ENCODE measurements at regions not wholly inside any gene's neighbourhood (a gene's known extent, or its start where the extent isn't known, plus 50 kb on each side); places are given as distances from the start of the nearest gene placed in this dataset.
"Not testable (repeated sequence)": the region's sequence is repeated elsewhere in the genome, so short reads cannot be mapped to it uniquely, and the experiment has no call there.

DNA sequence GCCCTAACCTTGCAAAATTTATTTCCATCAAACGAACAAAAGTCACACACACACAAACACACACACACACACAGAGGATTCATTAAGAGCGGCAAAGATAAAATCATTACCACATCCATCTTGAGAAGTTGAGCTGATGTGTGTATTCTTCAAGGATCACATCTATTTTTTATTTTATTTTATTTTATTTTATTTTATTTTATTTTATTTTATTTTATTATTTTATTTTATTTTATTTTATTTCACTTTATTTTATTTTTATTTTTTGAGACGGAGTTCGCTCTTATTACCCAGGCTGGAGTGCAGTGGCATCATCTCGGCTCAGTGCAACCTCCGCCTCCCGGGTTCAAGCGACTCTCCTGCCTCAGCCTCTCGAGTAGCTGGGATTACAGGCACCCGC is 71.3 kb upstream of the SHOX start:
- H4K8ac ChIP-seq (ENCODE audit: low read length); H3K4me2 ChIP-seq (ENCODE audit: low read length, poor library complexity, severe bottlenecking); DNase-seq; H3K9ac ChIP-seq (ENCODE audit: low read length); H2BK5ac ChIP-seq (ENCODE audit: low read depth, low read length, poor library complexity, severe bottlenecking); H2BK120ac ChIP-seq (ENCODE audit: low read depth, low read length); H2AFZ ChIP-seq (ENCODE audit: low read depth, low read length); H3K79me1 ChIP-seq (replicated peaks; ENCODE audit: low read length, poor library complexity, severe bottlenecking); H2AK5ac ChIP-seq (ENCODE audit: low read length, severe bottlenecking); H3K4ac ChIP-seq (ENCODE audit: low read depth in 1 of 2, low read length in 2 of 2); H3K27ac ChIP-seq (ENCODE audit: low read length, poor library complexity, severe bottlenecking); H4K91ac ChIP-seq (ENCODE audit: low read length); H3K4me1 ChIP-seq (ENCODE audit: control insufficient read depth, insufficient read depth, low read depth, low read length); H2BK12ac ChIP-seq (ENCODE audit: low read length in 2 of 2); H3K14ac ChIP-seq (ENCODE audit: low read length in 2 of 2); H3K23ac ChIP-seq (ENCODE audit: low read length in 2 of 2); H3K4me3 ChIP-seq (ENCODE audit: insufficient read depth in 1 of 2, low read depth in 1 of 2, low read length in 2 of 2); H3K36me3 ChIP-seq (ENCODE audit: control insufficient read depth in 1 of 2, insufficient read depth in 2 of 2, low read depth in 1 of 2, low read length in 2 of 2); H3K18ac ChIP-seq (ENCODE audit: low read depth in 1 of 2, low read length in 2 of 2); H2BK15ac ChIP-seq (ENCODE audit: low read depth, poor library complexity, severe bottlenecking); H3K27me3 ChIP-seq (ENCODE audit: control insufficient read depth in 1 of 2, insufficient read depth in 1 of 2, low read length in 2 of 2): not testable (repeated sequence)
- WGBS: 93% methylated on average over 6 of the region's 10 CpGs
- H3K9me3 ChIP-seq (ENCODE audit: control insufficient read depth, low read length): peaks cover 13% of the 10 kb centered on the region

DNA sequence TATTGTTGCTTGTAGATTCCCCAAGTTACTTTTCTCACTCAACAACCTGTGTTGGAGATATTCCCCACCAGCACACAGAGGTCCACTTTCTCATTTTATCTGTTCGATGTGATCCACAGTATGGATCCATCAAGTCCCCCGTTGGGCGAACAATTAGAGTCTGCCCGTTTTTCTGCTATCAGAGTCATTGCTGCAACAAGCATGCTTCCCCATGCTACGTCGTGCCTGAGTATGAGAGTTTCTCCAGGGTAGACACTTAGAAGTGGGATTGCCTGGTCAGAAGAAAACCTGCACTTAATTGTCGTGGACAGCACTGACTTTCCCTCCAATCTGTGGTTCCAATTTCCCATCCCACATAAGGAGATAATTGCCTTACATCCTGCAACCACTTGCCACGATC is 62.7 kb upstream of the SHOX start:
- H3K79me1 ChIP-seq (replicated peaks; ENCODE audit: low read length, poor library complexity, severe bottlenecking): no peaks in the 10 kb centered on the region
- H3K4me2 ChIP-seq (ENCODE audit: low read length, poor library complexity, severe bottlenecking): no peak overlapping the region
- H3K9ac ChIP-seq (ENCODE audit: low read length): no peak overlapping the region
- H3K4me1 ChIP-seq (ENCODE audit: control insufficient read depth, insufficient read depth, low read depth, low read length): no peaks in the 10 kb centered on the region
- H3K27ac ChIP-seq (ENCODE audit: low read length, poor library complexity, severe bottlenecking): no peak overlapping the region
- H3K36me3 ChIP-seq (ENCODE audit: control insufficient read depth in 1 of 2, insufficient read depth in 2 of 2, low read depth in 1 of 2, low read length in 2 of 2): no peaks in the 10 kb centered on the region
- H3K9me3 ChIP-seq (ENCODE audit: control insufficient read depth, low read length): peaks cover 13% of the 10 kb centered on the region
- H3K27me3 ChIP-seq (ENCODE audit: control insufficient read depth in 1 of 2, insufficient read depth in 1 of 2, low read length in 2 of 2): no peaks in the 10 kb centered on the region
- H2BK5ac ChIP-seq (ENCODE audit: low read depth, low read length, poor library complexity, severe bottlenecking): no peak overlapping the region
- no peak overlapping the region for H3K4me3 ChIP-seq (ENCODE audit: insufficient read depth in 1 of 2, low read depth in 1 of 2, low read length in 2 of 2)
- no peak overlapping the region for H4K8ac ChIP-seq (ENCODE audit: low read length)
- H3K4ac ChIP-seq (ENCODE audit: low read depth in 1 of 2, low read length in 2 of 2): no peak overlapping the region
- no peak overlapping the region for H3K14ac ChIP-seq (ENCODE audit: low read length in 2 of 2)
- H2BK15ac ChIP-seq (ENCODE audit: low read depth, poor library complexity, severe bottlenecking): no peak overlapping the region
- H2AFZ ChIP-seq (ENCODE audit: low read depth, low read length): no peak overlapping the region
- 81% methylated on average over 7 of the region's 8 CpGs for WGBS
- DNase-seq: no peak
- H4K91ac ChIP-seq (ENCODE audit: low read length): no peak overlapping the region
- no peak overlapping the region for H2BK12ac ChIP-seq (ENCODE audit: low read length in 2 of 2)
- H3K18ac ChIP-seq (ENCODE audit: low read depth in 1 of 2, low read length in 2 of 2): no peak overlapping the region
- H2AK5ac ChIP-seq (ENCODE audit: low read length, severe bottlenecking): no peak overlapping the region
- no peak overlapping the region for H3K23ac ChIP-seq (ENCODE audit: low read length in 2 of 2)
- no peak overlapping the region for H2BK120ac ChIP-seq (ENCODE audit: low read depth, low read length)

GRCh38 chrX:568311-568710 is 62.3 kb upstream of the SHOX start:
- Histone ChIP-seq H3K14ac (ENCODE audit: low read length in 2 of 2) (no peak overlapping the region), H2AK5ac (ENCODE audit: low read length, severe bottlenecking) (no peak overlapping the region), H2BK5ac (ENCODE audit: low read depth, low read length, poor library complexity, severe bottlenecking) (no peak overlapping the region), H2AFZ (ENCODE audit: low read depth, low read length) (no peak overlapping the region), H3K27ac (ENCODE audit: low read length, poor library complexity, severe bottlenecking) (no peak overlapping the region), H3K9me3 (ENCODE audit: control insufficient read depth, low read length) (peaks cover 13% of the 10 kb centered on the region), H3K36me3 (ENCODE audit: control insufficient read depth in 1 of 2, insufficient read depth in 2 of 2, low read depth in 1 of 2, low read length in 2 of 2) (no peaks in the 10 kb centered on the region), H4K91ac (ENCODE audit: low read length) (no peak overlapping the region), H3K23ac (ENCODE audit: low read length in 2 of 2) (no peak overlapping the region), H2BK15ac (ENCODE audit: low read depth, poor library complexity, severe bottlenecking) (no peak overlapping the region), H3K4me1 (ENCODE audit: control insufficient read depth, insufficient read depth, low read depth, low read length) (no peaks in the 10 kb centered on the region), H3K9ac (ENCODE audit: low read length) (no peak overlapping the region), H2BK12ac (ENCODE audit: low read length in 2 of 2) (no peak overlapping the region), H3K4ac (ENCODE audit: low read depth in 1 of 2, low read length in 2 of 2) (no peak overlapping the region), H3K79me1 (replicated peaks; ENCODE audit: low read length, poor library complexity, severe bottlenecking) (no peaks in the 10 kb centered on the region), H4K8ac (ENCODE audit: low read length) (no peak overlapping the region), H3K4me2 (ENCODE audit: low read length, poor library complexity, severe bottlenecking) (no peak overlapping the region), H2BK120ac (ENCODE audit: low read depth, low read length) (no peak overlapping the region), H3K4me3 (ENCODE audit: insufficient read depth in 1 of 2, low read depth in 1 of 2, low read length in 2 of 2) (no peak overlapping the region), H3K27me3 (ENCODE audit: control insufficient read depth in 1 of 2, insufficient read depth in 1 of 2, low read length in 2 of 2) (no peaks in the 10 kb centered on the region), H3K18ac (ENCODE audit: low read depth in 1 of 2, low read length in 2 of 2) (no peak overlapping the region)
- WGBS: 100% methylated on average over 1 of the region's 1 CpG
- DNase-seq: no peak

- 67% methylated on average over 6 of the region's 12 CpGs for WGBS
- H3K79me1 ChIP-seq (replicated peaks; ENCODE audit: low read length, poor library complexity, severe bottlenecking): no peaks in the 10 kb centered on the region
These were observed 58.0 kb upstream of the SHOX start for GRCh38 chrX:572538-573124.

More at GRCh38 chrX:572538-573124, 58.0 kb upstream of the SHOX start:
- Histone ChIP-seq H2AK5ac (ENCODE audit: low read length, severe bottlenecking) (no peak overlapping the region), H3K4ac (ENCODE audit: low read depth in 1 of 2, low read length in 2 of 2) (no peak overlapping the region), H2AFZ (ENCODE audit: low read depth, low read length) (no peak overlapping the region), H3K14ac (ENCODE audit: low read length in 2 of 2) (no peak overlapping the region), H3K9ac (ENCODE audit: low read length) (no peak overlapping the region), H3K4me3 (ENCODE audit: insufficient read depth in 1 of 2, low read depth in 1 of 2, low read length in 2 of 2) (no peak overlapping the region), H2BK12ac (ENCODE audit: low read length in 2 of 2) (no peak overlapping the region), H3K4me1 (ENCODE audit: control insufficient read depth, insufficient read depth, low read depth, low read length) (no peaks in the 10 kb centered on the region), H3K23ac (ENCODE audit: low read length in 2 of 2) (no peak overlapping the region), H2BK120ac (ENCODE audit: low read depth, low read length) (no peak overlapping the region), H4K8ac (ENCODE audit: low read length) (no peak overlapping the region), H3K4me2 (ENCODE audit: low read length, poor library complexity, severe bottlenecking) (no peak overlapping the region), H3K9me3 (ENCODE audit: control insufficient read depth, low read length) (peaks cover 20% of the 10 kb centered on the region), H4K91ac (ENCODE audit: low read length) (no peak overlapping the region), H2BK15ac (ENCODE audit: low read depth, poor library complexity, severe bottlenecking) (no peak overlapping the region), H3K27me3 (ENCODE audit: control insufficient read depth in 1 of 2, insufficient read depth in 1 of 2, low read length in 2 of 2) (no peaks in the 10 kb centered on the region), H3K36me3 (ENCODE audit: control insufficient read depth in 1 of 2, insufficient read depth in 2 of 2, low read depth in 1 of 2, low read length in 2 of 2) (no peaks in the 10 kb centered on the region), H3K18ac (ENCODE audit: low read depth in 1 of 2, low read length in 2 of 2) (no peak overlapping the region), H2BK5ac (ENCODE audit: low read depth, low read length, poor library complexity, severe bottlenecking) (no peak overlapping the region), H3K27ac (ENCODE audit: low read length, poor library complexity, severe bottlenecking) (no peak overlapping the region)
- no peak for DNase-seq

All from mesenchymal stem cell (in vitro differentiated cells and primary cell).